AG04450 (cell line): ENCODE measurements at regions not wholly inside any gene's neighbourhood (a gene's known extent, or its start where the extent isn't known, plus 50 kb on each side); places are given as distances from the start of the nearest gene placed in this dataset.

Source experiments
- CTCF ChIA-PET: fragments of 300-600, 350-600 bp; formaldehyde crosslinking; extraction: SDS; loops from one replicate; lab custom pipeline; 2022; ENCODE audit warnings: antibody characterized with exemption, inconsistent platforms; lab: Charles Lee
- POLR2A ChIA-PET: fragments of 350-600 bp; formaldehyde crosslinking; extraction: SDS; loops from one replicate; lab custom pipeline; 2021; ENCODE audit warnings: antibody characterized with exemption, inconsistent platforms; lab: Yijun Ruan, JAX
- DNase-seq: peaks from one replicate; pipeline ENCODE4 v3.0.0-alpha.2; 2011; ENCODE audit warnings: low read depth, low spot score
- H3K27ac ChIP-seq: one replicate; pipeline ENCODE4 v1.5.1; 2012; ENCODE audit warnings: low read depth, low read length, control low read depth
- H3K27me3 ChIP-seq: one replicate; pipeline ENCODE4 v1.6.0; 2012; ENCODE audit warnings: low read length; ENCODE audit not compliant: control insufficient read depth, insufficient read depth
- H3K4me3 ChIP-seq: 2 replicates; pipeline ENCODE4 v1.5.1; 2011; ENCODE audit warnings: mild to moderate bottlenecking, low read depth, low read length, control low read depth
- H3K9me3 ChIP-seq: 2 replicates; pipeline ENCODE4 v1.5.1; 2012; ENCODE audit warnings: low read length; ENCODE audit not compliant: control insufficient read depth, insufficient read depth
- TF ChIP-seq, protein P1 (sequence below): IDR thresholded peaks from 2 replicates; pipeline ENCODE4 v1.5.1; 2011; ENCODE audit warnings: low read depth, low read length, control low read depth, inconsistent platforms

DNA sequence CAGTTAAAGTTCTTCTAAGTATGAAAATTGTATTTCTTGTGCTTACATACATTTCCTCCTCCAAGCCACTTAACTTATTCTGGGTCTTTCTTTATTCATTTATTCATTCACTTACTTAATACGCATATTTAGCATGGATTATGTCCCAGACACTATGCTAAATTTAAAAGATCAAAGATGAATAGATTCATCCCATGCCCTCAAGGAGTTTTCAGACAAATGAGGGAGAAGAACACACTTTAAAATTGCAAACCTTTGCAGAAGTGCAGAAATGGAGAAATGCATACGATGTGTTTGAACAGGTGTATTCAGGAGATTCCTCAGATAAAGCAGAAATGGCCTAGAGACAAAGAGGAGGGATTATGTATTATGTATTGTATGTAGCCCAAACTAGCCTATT lies 298.7 kb upstream of the SOX11 start:
- Histone ChIP-seq H3K27me3 (no peaks in the 10 kb centered on the region), H3K4me3 (no peak overlapping the region), H3K9me3 (no peaks in the 10 kb centered on the region; the same call in none of the 2 replicates), H3K27ac (no peak overlapping the region)
- ChIA-PET POLR2A (no interaction called here), CTCF (no interaction called here)
- TF ChIP-seq, protein P1, sequence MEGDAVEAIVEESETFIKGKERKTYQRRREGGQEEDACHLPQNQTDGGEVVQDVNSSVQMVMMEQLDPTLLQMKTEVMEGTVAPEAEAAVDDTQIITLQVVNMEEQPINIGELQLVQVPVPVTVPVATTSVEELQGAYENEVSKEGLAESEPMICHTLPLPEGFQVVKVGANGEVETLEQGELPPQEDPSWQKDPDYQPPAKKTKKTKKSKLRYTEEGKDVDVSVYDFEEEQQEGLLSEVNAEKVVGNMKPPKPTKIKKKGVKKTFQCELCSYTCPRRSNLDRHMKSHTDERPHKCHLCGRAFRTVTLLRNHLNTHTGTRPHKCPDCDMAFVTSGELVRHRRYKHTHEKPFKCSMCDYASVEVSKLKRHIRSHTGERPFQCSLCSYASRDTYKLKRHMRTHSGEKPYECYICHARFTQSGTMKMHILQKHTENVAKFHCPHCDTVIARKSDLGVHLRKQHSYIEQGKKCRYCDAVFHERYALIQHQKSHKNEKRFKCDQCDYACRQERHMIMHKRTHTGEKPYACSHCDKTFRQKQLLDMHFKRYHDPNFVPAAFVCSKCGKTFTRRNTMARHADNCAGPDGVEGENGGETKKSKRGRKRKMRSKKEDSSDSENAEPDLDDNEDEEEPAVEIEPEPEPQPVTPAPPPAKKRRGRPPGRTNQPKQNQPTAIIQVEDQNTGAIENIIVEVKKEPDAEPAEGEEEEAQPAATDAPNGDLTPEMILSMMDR = no peak
- no peak for DNase-seq

DNA sequence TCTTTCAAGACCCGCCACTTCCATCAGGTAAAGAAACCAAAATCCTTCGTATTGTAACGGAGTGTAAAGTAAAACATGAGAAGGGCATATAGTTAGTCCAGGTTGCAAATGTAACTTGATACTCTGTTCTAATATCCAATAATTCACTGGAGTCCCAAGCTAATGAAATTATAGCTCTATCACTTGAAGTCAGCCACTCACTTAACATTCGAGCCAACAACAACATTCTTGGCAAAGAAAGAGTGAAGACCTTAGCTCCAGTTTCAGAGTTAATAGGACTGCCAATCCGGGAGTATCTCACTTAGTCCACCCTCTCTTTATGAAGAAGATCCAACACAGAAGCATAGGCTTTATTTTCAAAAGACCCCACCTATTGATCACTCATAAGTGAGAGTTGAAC lies 298.0 kb upstream of the SOX11 start:
- ChIA-PET CTCF (no interaction called here), POLR2A (no interaction called here)
- TF ChIP-seq, protein P1 = no peak
- Histone ChIP-seq H3K27me3 (no peaks in the 10 kb centered on the region), H3K27ac (no peak overlapping the region), H3K9me3 (no peaks in the 10 kb centered on the region; the same call in none of the 2 replicates), H3K4me3 (no peak overlapping the region)
- no peak for DNase-seq

DNA sequence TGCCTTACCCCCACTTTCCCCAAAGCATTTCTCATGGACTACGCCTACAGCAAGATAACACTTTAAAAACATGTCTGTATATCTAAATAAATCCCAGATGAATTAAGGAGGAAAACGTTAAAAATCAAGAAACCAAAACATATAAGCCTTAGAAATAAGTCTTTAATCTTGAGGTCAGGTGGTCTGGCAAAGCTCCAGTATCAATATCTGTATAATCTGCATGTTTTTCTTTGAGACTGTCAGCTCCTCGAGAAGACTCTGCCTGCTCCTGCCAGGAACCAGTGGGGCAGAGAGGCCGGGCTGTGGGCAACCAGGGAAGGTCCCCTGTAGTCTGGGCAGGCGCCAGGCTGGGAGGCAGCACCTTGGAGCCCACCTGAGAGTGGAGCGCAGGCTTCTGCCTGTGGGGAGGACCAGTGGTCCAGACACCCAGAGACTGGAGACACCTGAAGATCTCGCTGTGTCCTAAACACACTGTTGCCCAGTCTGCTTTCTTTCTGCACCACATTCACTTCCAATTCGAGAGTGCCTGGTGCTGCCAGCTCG lies 291.0 kb upstream of the SOX11 start:
- H3K4me3 ChIP-seq = no peak overlapping the region
- H3K27ac ChIP-seq = no peak overlapping the region
- no peaks in the 10 kb centered on the region for H3K27me3 ChIP-seq
- ChIA-PET CTCF (no interaction called here), POLR2A (no interaction called here)
- DNase-seq = no peak
- TF ChIP-seq, protein P1 = no peak
- H3K9me3 ChIP-seq = peaks cover 9% of the 10 kb centered on the region

DNA sequence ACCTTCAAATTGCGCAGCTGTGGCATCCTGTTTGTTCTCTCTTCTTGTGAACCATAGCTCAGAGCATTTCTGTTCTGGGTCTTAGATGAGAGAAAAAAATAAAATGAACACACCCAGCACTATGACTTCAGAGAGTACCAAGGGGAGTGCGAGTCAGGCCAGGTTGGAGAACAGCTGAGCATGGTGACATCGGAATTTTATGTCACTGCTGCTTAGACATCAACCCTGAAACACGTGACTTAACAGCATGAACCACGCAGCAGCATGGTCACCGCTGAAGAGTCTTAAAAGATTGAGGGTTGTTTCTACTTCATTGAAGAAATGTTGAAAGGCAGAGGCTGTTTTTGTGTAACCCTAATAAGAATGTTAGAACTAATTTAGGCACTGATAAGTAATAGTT lies 288.8 kb upstream of the SOX11 start:
- CTCF ChIA-PET = no interaction called here
- Histone ChIP-seq H3K27me3 (no peaks in the 10 kb centered on the region), H3K9me3 (peaks cover 9% of the 10 kb centered on the region), H3K4me3 (no peak overlapping the region), H3K27ac (no peak overlapping the region)
- no peak for DNase-seq
- POLR2A ChIA-PET = no interaction called here
- TF ChIP-seq, protein P1 = no peak

DNA sequence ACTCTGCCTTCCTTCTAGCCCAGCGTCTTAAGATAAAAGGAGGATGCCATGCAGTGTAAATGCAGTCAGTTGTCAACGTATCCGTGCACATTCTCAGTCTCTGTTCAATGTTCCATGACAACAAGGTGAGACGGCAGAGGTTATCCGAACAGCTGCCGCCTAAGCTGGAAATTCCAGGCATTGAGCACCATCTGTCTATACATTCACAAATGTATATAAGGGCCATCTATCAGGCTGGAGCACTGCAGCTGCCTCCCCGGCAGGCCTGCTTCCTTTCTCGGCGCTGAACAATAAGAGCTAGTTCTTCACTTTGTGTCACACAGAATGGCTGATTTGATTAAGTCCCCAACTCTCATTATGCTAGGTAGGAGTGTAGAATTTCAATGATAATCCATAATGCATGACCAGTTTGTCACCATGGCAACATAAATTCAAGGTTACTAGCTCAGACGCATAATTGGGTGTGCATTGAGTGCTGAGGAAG lies 282.2 kb upstream of the SOX11 start:
- CTCF ChIA-PET = no interaction called here
- TF ChIP-seq, protein P1 = no peak
- H3K27me3 ChIP-seq = no peaks in the 10 kb centered on the region
- DNase-seq = no peak
- H3K27ac ChIP-seq = no peak overlapping the region
- no peaks in the 10 kb centered on the region; the same call in none of the 2 replicates for H3K9me3 ChIP-seq
- no peak overlapping the region for H3K4me3 ChIP-seq
- POLR2A ChIA-PET = no interaction called here
